ENCODE measurements at regions not wholly inside any gene's neighbourhood (a gene's known extent, or its start where the extent isn't known, plus 50 kb on each side); places are given as distances from the start of the nearest gene placed in this dataset.

DNA sequence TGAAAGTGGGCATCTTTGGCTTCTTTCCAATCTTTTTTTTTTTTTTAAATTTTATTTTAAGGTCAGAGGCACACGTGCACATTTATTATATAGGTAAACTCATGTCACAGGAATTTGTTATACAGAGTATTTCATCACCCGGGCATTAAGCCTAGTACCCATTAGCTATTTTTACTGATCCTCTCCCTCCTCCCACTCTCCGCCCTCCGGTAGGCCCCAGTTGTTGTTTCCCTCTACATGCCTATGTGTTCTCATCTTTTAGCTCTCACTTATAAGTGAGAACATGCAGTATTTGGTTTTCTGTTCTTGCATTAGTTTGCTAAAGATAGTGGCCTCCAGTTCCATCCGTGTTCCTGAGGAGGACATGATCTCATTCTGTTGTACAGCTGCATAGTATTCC is 108.5 kb downstream of the CYB561 start (continued):
- TF ChIP-seq CREB1 (CRISPR knock-in tag; IDR thresholded peaks at IDR 0.05) = no peak
- TF ChIP-seq, protein P1, sequence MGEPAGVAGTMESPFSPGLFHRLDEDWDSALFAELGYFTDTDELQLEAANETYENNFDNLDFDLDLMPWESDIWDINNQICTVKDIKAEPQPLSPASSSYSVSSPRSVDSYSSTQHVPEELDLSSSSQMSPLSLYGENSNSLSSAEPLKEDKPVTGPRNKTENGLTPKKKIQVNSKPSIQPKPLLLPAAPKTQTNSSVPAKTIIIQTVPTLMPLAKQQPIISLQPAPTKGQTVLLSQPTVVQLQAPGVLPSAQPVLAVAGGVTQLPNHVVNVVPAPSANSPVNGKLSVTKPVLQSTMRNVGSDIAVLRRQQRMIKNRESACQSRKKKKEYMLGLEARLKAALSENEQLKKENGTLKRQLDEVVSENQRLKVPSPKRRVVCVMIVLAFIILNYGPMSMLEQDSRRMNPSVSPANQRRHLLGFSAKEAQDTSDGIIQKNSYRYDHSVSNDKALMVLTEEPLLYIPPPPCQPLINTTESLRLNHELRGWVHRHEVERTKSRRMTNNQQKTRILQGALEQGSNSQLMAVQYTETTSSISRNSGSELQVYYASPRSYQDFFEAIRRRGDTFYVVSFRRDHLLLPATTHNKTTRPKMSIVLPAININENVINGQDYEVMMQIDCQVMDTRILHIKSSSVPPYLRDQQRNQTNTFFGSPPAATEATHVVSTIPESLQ (CRISPR knock-in tag; IDR thresholded peaks at IDR 0.05) = no peak
- no peak for TF ChIP-seq FOXP1 (CRISPR knock-in tag; IDR thresholded peaks at IDR 0.05; ENCODE audit: borderline replicate concordance)
- TF ChIP-seq ZNF219 (CRISPR knock-in tag; IDR thresholded peaks at IDR 0.05; ENCODE audit: borderline replicate concordance) = no peak

DNA sequence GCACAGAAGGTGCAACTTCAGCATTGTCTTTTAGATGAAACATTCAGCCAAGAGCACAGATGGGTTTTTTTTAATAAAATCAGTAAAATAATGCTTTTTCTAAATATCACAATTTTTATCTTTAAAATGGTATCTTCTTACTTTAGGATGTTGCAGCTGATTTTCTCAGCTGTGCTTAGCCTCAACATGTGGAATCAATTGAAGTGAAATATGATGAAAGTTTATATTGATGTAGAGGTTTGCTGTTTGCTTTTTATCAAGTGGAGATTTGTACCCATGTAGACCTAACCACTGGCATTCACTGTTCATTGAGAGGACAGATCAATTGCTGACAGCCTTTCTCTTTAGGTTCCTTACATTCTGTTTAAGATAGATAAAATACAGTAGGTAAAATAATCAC is 107.8 kb downstream of the CYB561 start:
- no peak for TF ChIP-seq MYBL2 (CRISPR knock-in tag; IDR thresholded peaks at IDR 0.05)
- TF ChIP-seq NR1H2 (CRISPR knock-in tag; IDR thresholded peaks at IDR 0.05) = no peak
- TF ChIP-seq, protein P2, sequence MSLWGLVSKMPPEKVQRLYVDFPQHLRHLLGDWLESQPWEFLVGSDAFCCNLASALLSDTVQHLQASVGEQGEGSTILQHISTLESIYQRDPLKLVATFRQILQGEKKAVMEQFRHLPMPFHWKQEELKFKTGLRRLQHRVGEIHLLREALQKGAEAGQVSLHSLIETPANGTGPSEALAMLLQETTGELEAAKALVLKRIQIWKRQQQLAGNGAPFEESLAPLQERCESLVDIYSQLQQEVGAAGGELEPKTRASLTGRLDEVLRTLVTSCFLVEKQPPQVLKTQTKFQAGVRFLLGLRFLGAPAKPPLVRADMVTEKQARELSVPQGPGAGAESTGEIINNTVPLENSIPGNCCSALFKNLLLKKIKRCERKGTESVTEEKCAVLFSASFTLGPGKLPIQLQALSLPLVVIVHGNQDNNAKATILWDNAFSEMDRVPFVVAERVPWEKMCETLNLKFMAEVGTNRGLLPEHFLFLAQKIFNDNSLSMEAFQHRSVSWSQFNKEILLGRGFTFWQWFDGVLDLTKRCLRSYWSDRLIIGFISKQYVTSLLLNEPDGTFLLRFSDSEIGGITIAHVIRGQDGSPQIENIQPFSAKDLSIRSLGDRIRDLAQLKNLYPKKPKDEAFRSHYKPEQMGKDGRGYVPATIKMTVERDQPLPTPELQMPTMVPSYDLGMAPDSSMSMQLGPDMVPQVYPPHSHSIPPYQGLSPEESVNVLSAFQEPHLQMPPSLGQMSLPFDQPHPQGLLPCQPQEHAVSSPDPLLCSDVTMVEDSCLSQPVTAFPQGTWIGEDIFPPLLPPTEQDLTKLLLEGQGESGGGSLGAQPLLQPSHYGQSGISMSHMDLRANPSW (CRISPR knock-in tag; conservative IDR thresholded peaks at IDR 0.05; ENCODE audit: low read depth) = no peak
- ATAC-seq (no peak), DNase-seq (ENCODE audit: low spot score) (no peak)
- Mint-ChIP-seq H3K9me3 (no peaks in the 10 kb centered on the region), H3K36me3 (no peaks in the 10 kb centered on the region), H3K27me3 (ENCODE audit: low read depth) (no peaks in the 10 kb centered on the region), H3K27ac (no peak overlapping the region), H3K4me1 (no peaks in the 10 kb centered on the region), H3K4me3 (no peak overlapping the region)
- CTCF ChIA-PET = no interaction called here
- POLR2A ChIA-PET = no interaction called here

DNA sequence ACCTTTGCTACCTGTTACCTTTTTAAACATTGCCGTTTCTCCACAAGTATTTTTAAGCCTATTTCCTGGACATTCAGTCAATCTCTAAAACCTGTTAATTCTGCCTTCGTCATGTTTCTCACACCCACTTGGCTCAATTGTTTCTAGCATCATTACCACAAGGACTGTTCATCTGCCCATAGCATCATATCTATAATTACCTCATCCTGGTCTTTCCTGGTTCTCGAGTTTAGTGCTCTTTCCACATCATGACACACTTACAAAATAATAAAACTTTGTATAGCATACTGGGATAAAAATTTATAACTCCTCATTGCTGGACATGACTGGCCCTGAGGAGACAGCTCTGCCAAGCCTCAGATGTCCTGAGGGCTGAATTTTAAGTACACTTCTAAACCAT is 104.8 kb downstream of the CYB561 start:
- ChIA-PET CTCF (interaction anchor here (1.3 kb wide), 1 partner anchor 226 kb away, joined by 4 read pairs; no protein-coding TSS in a partner anchor), POLR2A (no interaction called here)
- DNase-seq (ENCODE audit: low spot score) = no peak
- no peak for ATAC-seq
- TF ChIP-seq PRRX2 (CRISPR knock-in tag; IDR thresholded peaks at IDR 0.05) (no peak), TP53 (CRISPR knock-in tag; IDR thresholded peaks at IDR 0.05) (no peak), ZBTB21 (CRISPR knock-in tag; IDR thresholded peaks at IDR 0.05; ENCODE audit: borderline replicate concordance) (no peak), NR3C1 (CRISPR knock-in tag; conservative IDR thresholded peaks at IDR 0.05; ENCODE audit: low read depth) (no peak), GTF2I (CRISPR knock-in tag; conservative IDR thresholded peaks at IDR 0.05) (no peak), TCF7 (CRISPR knock-in tag; IDR thresholded peaks at IDR 0.05; ENCODE audit: low read depth) (no peak), RORB (CRISPR knock-in tag; IDR thresholded peaks at IDR 0.05) (no peak), NFYB (CRISPR knock-in tag; conservative IDR thresholded peaks at IDR 0.05; ENCODE audit: low read depth) (no peak), NR1H2 (CRISPR knock-in tag; IDR thresholded peaks at IDR 0.05) (no peak), CREM (CRISPR knock-in tag; IDR thresholded peaks at IDR 0.05) (no peak), ZNF317 (CRISPR knock-in tag; IDR thresholded peaks at IDR 0.05; ENCODE audit: borderline replicate concordance, low read depth) (no peak)
- TF ChIP-seq, protein P3, sequence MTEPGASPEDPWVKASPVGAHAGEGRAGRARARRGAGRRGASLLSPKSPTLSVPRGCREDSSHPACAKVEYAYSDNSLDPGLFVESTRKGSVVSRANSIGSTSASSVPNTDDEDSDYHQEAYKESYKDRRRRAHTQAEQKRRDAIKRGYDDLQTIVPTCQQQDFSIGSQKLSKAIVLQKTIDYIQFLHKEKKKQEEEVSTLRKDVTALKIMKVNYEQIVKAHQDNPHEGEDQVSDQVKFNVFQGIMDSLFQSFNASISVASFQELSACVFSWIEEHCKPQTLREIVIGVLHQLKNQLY (CRISPR knock-in tag; IDR thresholded peaks at IDR 0.05) = no peak
- TF ChIP-seq, protein P4, sequence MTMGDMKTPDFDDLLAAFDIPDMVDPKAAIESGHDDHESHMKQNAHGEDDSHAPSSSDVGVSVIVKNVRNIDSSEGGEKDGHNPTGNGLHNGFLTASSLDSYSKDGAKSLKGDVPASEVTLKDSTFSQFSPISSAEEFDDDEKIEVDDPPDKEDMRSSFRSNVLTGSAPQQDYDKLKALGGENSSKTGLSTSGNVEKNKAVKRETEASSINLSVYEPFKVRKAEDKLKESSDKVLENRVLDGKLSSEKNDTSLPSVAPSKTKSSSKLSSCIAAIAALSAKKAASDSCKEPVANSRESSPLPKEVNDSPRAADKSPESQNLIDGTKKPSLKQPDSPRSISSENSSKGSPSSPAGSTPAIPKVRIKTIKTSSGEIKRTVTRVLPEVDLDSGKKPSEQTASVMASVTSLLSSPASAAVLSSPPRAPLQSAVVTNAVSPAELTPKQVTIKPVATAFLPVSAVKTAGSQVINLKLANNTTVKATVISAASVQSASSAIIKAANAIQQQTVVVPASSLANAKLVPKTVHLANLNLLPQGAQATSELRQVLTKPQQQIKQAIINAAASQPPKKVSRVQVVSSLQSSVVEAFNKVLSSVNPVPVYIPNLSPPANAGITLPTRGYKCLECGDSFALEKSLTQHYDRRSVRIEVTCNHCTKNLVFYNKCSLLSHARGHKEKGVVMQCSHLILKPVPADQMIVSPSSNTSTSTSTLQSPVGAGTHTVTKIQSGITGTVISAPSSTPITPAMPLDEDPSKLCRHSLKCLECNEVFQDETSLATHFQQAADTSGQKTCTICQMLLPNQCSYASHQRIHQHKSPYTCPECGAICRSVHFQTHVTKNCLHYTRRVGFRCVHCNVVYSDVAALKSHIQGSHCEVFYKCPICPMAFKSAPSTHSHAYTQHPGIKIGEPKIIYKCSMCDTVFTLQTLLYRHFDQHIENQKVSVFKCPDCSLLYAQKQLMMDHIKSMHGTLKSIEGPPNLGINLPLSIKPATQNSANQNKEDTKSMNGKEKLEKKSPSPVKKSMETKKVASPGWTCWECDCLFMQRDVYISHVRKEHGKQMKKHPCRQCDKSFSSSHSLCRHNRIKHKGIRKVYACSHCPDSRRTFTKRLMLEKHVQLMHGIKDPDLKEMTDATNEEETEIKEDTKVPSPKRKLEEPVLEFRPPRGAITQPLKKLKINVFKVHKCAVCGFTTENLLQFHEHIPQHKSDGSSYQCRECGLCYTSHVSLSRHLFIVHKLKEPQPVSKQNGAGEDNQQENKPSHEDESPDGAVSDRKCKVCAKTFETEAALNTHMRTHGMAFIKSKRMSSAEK (CRISPR knock-in tag; IDR thresholded peaks at IDR 0.05; ENCODE audit: borderline replicate concordance) = no peak
- TF ChIP-seq, protein P5, sequence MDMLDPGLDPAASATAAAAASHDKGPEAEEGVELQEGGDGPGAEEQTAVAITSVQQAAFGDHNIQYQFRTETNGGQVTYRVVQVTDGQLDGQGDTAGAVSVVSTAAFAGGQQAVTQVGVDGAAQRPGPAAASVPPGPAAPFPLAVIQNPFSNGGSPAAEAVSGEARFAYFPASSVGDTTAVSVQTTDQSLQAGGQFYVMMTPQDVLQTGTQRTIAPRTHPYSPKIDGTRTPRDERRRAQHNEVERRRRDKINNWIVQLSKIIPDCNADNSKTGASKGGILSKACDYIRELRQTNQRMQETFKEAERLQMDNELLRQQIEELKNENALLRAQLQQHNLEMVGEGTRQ (CRISPR knock-in tag; IDR thresholded peaks at IDR 0.05) = no peak
- TF ChIP-seq, protein P6, sequence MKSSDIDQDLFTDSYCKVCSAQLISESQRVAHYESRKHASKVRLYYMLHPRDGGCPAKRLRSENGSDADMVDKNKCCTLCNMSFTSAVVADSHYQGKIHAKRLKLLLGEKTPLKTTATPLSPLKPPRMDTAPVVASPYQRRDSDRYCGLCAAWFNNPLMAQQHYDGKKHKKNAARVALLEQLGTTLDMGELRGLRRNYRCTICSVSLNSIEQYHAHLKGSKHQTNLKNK (CRISPR knock-in tag; IDR thresholded peaks at IDR 0.05) = no peak
- TF ChIP-seq, protein P7, sequence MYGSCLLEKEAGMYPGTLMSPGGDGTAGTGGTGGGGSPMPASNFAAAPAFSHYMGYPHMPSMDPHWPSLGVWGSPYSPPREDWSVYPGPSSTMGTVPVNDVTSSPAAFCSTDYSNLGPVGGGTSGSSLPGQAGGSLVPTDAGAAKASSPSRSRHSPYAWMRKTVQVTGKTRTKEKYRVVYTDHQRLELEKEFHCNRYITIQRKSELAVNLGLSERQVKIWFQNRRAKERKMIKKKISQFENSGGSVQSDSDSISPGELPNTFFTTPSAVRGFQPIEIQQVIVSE (CRISPR knock-in tag; IDR thresholded peaks at IDR 0.05; ENCODE audit: borderline replicate concordance) = no peak
- no peaks in the 10 kb centered on the region for H3K9me3 Mint-ChIP-seq
- no peak overlapping the region for H3K4me3 Mint-ChIP-seq
- H3K27me3 Mint-ChIP-seq (ENCODE audit: low read depth) = no peaks in the 10 kb centered on the region
- no peak overlapping the region for H3K27ac Mint-ChIP-seq
- no peaks in the 10 kb centered on the region for H3K36me3 Mint-ChIP-seq
- H3K4me1 Mint-ChIP-seq = peaks cover 3% of the 10 kb centered on the region; the same call in 1 of the 2 replicates

All from WTC11 (cell line).